ENCODE measurements at regions not wholly inside any gene's neighbourhood (a gene's known extent, or its start where the extent isn't known, plus 50 kb on each side); places are given as distances from the start of the nearest gene placed in this dataset.
A peak's percentile ranks its signal among the peaks of the same experiment; 100 is the strongest.

- no peak overlapping the region for H3K27ac ChIP-seq
These were observed 250.7 kb downstream of the TBC1D4 start for GRCh38 chr13:75231235-75231634.

GRCh38 chr13:75226733-75227435, 255.1 kb downstream of the TBC1D4 start:
- H3K27ac ChIP-seq = no peak overlapping the region

More at GRCh38 chr13:75231235-75231634, 250.7 kb downstream of the TBC1D4 start:
- no peaks in the 10 kb centered on the region for H3K9me3 ChIP-seq (ENCODE audit: low read depth)
- TF ChIP-seq EZH2phosphoT487 (IDR thresholded peaks at IDR 0.05) = no peak
- no peak for TF ChIP-seq EZH2 (IDR thresholded peaks at IDR 0.05)
- no peak for TF ChIP-seq CTCF (IDR thresholded peaks at IDR 0.05)
- H3K4me3 ChIP-seq = no peak overlapping the region
- Mint-ChIP-seq H3K27me3 (ENCODE audit: insufficient read depth, low read depth) (peaks cover 2% of the 10 kb centered on the region), H3K4me1 (no peaks in the 10 kb centered on the region), H3K36me3 (no peaks in the 10 kb centered on the region), H3K4me3 (no peak overlapping the region), H3K9me3 (peaks cover 5% of the 10 kb centered on the region), H3K27ac (no peak overlapping the region)
- H3K9ac ChIP-seq = no peak overlapping the region
- H4K20me1 ChIP-seq (ENCODE audit: low read depth) = no peaks in the 10 kb centered on the region
- H3K4me1 ChIP-seq = no peaks in the 10 kb centered on the region
- no peaks in the 10 kb centered on the region for H3F3A ChIP-seq (ENCODE audit: low read depth)
- no peaks in the 10 kb centered on the region for H3K27me3 ChIP-seq
- no peak overlapping the region for H2AFZ ChIP-seq (replicated peaks)
- H3K4me2 ChIP-seq = no peak overlapping the region
- no peak for DNase-seq (ENCODE audit: low spot score)
- no peaks in the 10 kb centered on the region for H3K79me2 ChIP-seq (ENCODE audit: low read depth)
- no peaks in the 10 kb centered on the region for H3K36me3 ChIP-seq

GRCh38 chr13:75226092-75226491, 255.9 kb downstream of the TBC1D4 start:
- no peaks in the 10 kb centered on the region for H3K27me3 ChIP-seq
- no peaks in the 10 kb centered on the region for H3K4me1 ChIP-seq
- no peaks in the 10 kb centered on the region for H3K79me2 ChIP-seq (ENCODE audit: low read depth)
- Mint-ChIP-seq H3K36me3 (peaks cover 3% of the 10 kb centered on the region), H3K27me3 (ENCODE audit: insufficient read depth, low read depth) (peaks cover 6% of the 10 kb centered on the region), H3K4me1 (no peaks in the 10 kb centered on the region), H3K27ac (no peak overlapping the region), H3K9me3 (peaks cover 12% of the 10 kb centered on the region), H3K4me3 (no peak overlapping the region)
- H3F3A ChIP-seq (ENCODE audit: low read depth) = no peaks in the 10 kb centered on the region
- H3K9ac ChIP-seq = no peak overlapping the region
- H4K20me1 ChIP-seq (ENCODE audit: low read depth) = no peaks in the 10 kb centered on the region
- peak overlapping the region; percentile 32 for H2AFZ ChIP-seq (replicated peaks)
- H3K4me3 ChIP-seq = no peak overlapping the region
- no peaks in the 10 kb centered on the region for H3K9me3 ChIP-seq (ENCODE audit: low read depth)
- DNase-seq (ENCODE audit: low spot score) = no peak
- TF ChIP-seq CTCF (IDR thresholded peaks at IDR 0.05) = peak; percentile 6
- TF ChIP-seq EZH2 (IDR thresholded peaks at IDR 0.05) = no peak
- no peak overlapping the region for H3K4me2 ChIP-seq
- no peaks in the 10 kb centered on the region for H3K36me3 ChIP-seq
- no peak overlapping the region for H3K27ac ChIP-seq

More at GRCh38 chr13:75226733-75227435, 255.1 kb downstream of the TBC1D4 start:
- Mint-ChIP-seq H3K27ac (no peak overlapping the region), H3K36me3 (peaks cover 3% of the 10 kb centered on the region), H3K4me3 (no peak overlapping the region), H3K9me3 (peaks cover 12% of the 10 kb centered on the region), H3K27me3 (ENCODE audit: insufficient read depth, low read depth) (peaks cover 8% of the 10 kb centered on the region), H3K4me1 (no peaks in the 10 kb centered on the region)
- Histone ChIP-seq H3K4me2 (no peak overlapping the region), H3K4me3 (no peak overlapping the region), H3K79me2 (ENCODE audit: low read depth) (no peaks in the 10 kb centered on the region), H3K9ac (no peak overlapping the region), H2AFZ (replicated peaks) (peak overlapping the region; percentile 32), H4K20me1 (ENCODE audit: low read depth) (no peaks in the 10 kb centered on the region), H3F3A (ENCODE audit: low read depth) (no peaks in the 10 kb centered on the region), H3K27me3 (no peaks in the 10 kb centered on the region), H3K9me3 (ENCODE audit: low read depth) (no peaks in the 10 kb centered on the region), H3K4me1 (no peaks in the 10 kb centered on the region), H3K36me3 (no peaks in the 10 kb centered on the region)
- DNase-seq (ENCODE audit: low spot score) = no peak
- no peak for TF ChIP-seq EZH2phosphoT487 (IDR thresholded peaks at IDR 0.05)
- TF ChIP-seq CTCF (IDR thresholded peaks at IDR 0.05) = no peak
- no peak for TF ChIP-seq EZH2 (IDR thresholded peaks at IDR 0.05)

All from neural progenitor cell (in vitro differentiated cells).